Neural cell (in vitro differentiated cells): ENCODE measurements at regions not wholly inside any gene's neighbourhood (a gene's known extent, or its start where the extent isn't known, plus 50 kb on each side); places are given as distances from the start of the nearest gene placed in this dataset.
"Not testable (repeated sequence)": the region's sequence is repeated elsewhere in the genome, so short reads cannot be mapped to it uniquely, and the experiment has no call there.

Source experiments
- CTCF ChIP-seq: fragments of 450-650 bp; IDR thresholded peaks from 2 replicates; pipeline ENCODE4 v1.5.1; 2014; ENCODE audit warnings: antibody characterized with exemption, mild to moderate bottlenecking, moderate library complexity; ENCODE audit not compliant: poor library complexity, severe bottlenecking
- EP300 ChIP-seq: fragments of 450-650 bp; conservative IDR thresholded peaks from 2 replicates; pipeline ENCODE4 v1.6.1; 2014; ENCODE audit warnings: antibody characterized with exemption, mild to moderate bottlenecking, moderate library complexity; ENCODE audit not compliant: poor library complexity, severe bottlenecking
- EZH2 ChIP-seq: fragments of 200-600, 300-800 bp; shearing (Covaris generic), sonication (generic); IDR thresholded peaks from 2 replicates; pipeline ENCODE4 v1.6.1; 2014; ENCODE audit warnings: antibody characterized with exemption, low read length, borderline replicate concordance, mild to moderate bottlenecking; ENCODE audit not compliant: insufficient read depth, poor library complexity, severe bottlenecking
- MXI1 ChIP-seq: fragments of 450-650 bp; conservative IDR thresholded peaks from 2 replicates; pipeline ENCODE4 v1.6.1; 2014; ENCODE audit warnings: antibody characterized with exemption, mild to moderate bottlenecking; ENCODE audit not compliant: poor library complexity, severe bottlenecking
- POLR2AphosphoS5 ChIP-seq: IDR thresholded peaks from 2 replicates; pipeline ENCODE4 v1.6.1; 2012
- RAD21 ChIP-seq: fragments of 450-650 bp; conservative IDR thresholded peaks from 2 replicates; pipeline ENCODE4 v1.6.1; 2014; ENCODE audit warnings: antibody characterized with exemption, mild to moderate bottlenecking, moderate library complexity
- REST ChIP-seq: IDR thresholded peaks from 2 replicates; pipeline ENCODE4 v1.6.1; 2012; ENCODE audit warnings: borderline replicate concordance
- SMC3 ChIP-seq: fragments of 450-650 bp; conservative IDR thresholded peaks from 2 replicates; pipeline ENCODE4 v1.6.1; 2014; ENCODE audit warnings: antibody characterized with exemption, mild to moderate bottlenecking, moderate library complexity; ENCODE audit not compliant: poor library complexity
- TAF1 ChIP-seq: IDR thresholded peaks from 2 replicates; pipeline ENCODE4 v1.6.1; 2012; ENCODE audit warnings: low read depth

GRCh38 chr17:45562868-45563267 lies 72.3 kb upstream of the PLEKHM1 start:
- not testable (repeated sequence) for TF ChIP-seq CTCF, EZH2, MXI1, EP300, POLR2AphosphoS5, REST, SMC3, RAD21, TAF1
